BE2C (cell line): ENCODE measurements at regions not wholly inside any gene's neighbourhood (a gene's known extent, or its start where the extent isn't known, plus 50 kb on each side); places are given as distances from the start of the nearest gene placed in this dataset.

ENCODE experiments used
- DNase-seq: peaks from one replicate; pipeline ENCODE4 v3.0.0-alpha.2; 2020
- H3K27me3 ChIP-seq: fragments of 250-450 bp; sonication (Bioruptor Pico); 2 replicates; pipeline ENCODE4 v1.5.1; 2020; ENCODE audit warnings: mild to moderate bottlenecking
- H3K36me3 ChIP-seq: fragments of 250-450 bp; sonication (Bioruptor Pico); 2 replicates; pipeline ENCODE4 v1.5.1; 2020; ENCODE audit warnings: mild to moderate bottlenecking
- H3K4me1 ChIP-seq: fragments of 250-450 bp; sonication (Bioruptor Pico); 2 replicates; pipeline ENCODE4 v1.5.1; 2020
- H3K4me3 ChIP-seq: 2 replicates; pipeline ENCODE4 v1.5.1; 2011; ENCODE audit warnings: low read depth, low read length
- H3K9me3 ChIP-seq: fragments of 250-450 bp; sonication (Bioruptor Pico); 2 replicates; pipeline ENCODE4 v1.5.1; 2020
- CTCF ChIP-seq: IDR thresholded peaks from 2 replicates; pipeline ENCODE4 v1.5.1; 2012; ENCODE audit warnings: mild to moderate bottlenecking, low read depth, low read length

- DNase-seq = no peak
- no peaks in the 10 kb centered on the region for H3K9me3 ChIP-seq
- H3K36me3 ChIP-seq = no peaks in the 10 kb centered on the region
- no peak for TF ChIP-seq CTCF
- H3K27me3 ChIP-seq = no peaks in the 10 kb centered on the region
- peaks cover 7% of the 10 kb centered on the region; the same call in 1 of the 2 replicates for H3K4me1 ChIP-seq
- H3K4me3 ChIP-seq = no peak overlapping the region
Observed at GRCh38 chr3:144989807-144990206, 1018.2 kb downstream of the DIPK2A start.

- Histone ChIP-seq H3K9me3 (no peaks in the 10 kb centered on the region), H3K36me3 (no peaks in the 10 kb centered on the region), H3K27me3 (no peaks in the 10 kb centered on the region), H3K4me3 (no peak overlapping the region), H3K4me1 (no peaks in the 10 kb centered on the region)
- DNase-seq = no peak
- TF ChIP-seq CTCF = no peak
Observed at GRCh38 chr3:144995856-144996255, 1024.2 kb downstream of the DIPK2A start.

GRCh38 chr3:145005427-145005826, 1033.8 kb downstream of the DIPK2A start:
- H3K9me3 ChIP-seq = no peaks in the 10 kb centered on the region
- DNase-seq = no peak
- no peak overlapping the region for H3K4me3 ChIP-seq
- H3K27me3 ChIP-seq = no peaks in the 10 kb centered on the region
- no peaks in the 10 kb centered on the region for H3K36me3 ChIP-seq
- TF ChIP-seq CTCF = no peak
- H3K4me1 ChIP-seq = 0 out of 2 replicates have a peak, but pooled peaks cover 4% of the 10 kb centered on the region

- no peaks in the 10 kb centered on the region for H3K36me3 ChIP-seq
- H3K4me1 ChIP-seq = 0 out of 2 replicates have a peak, but pooled peaks cover 4% of the 10 kb centered on the region
- no peaks in the 10 kb centered on the region for H3K9me3 ChIP-seq
- no peak for TF ChIP-seq CTCF
- H3K4me3 ChIP-seq = no peak overlapping the region
- no peaks in the 10 kb centered on the region for H3K27me3 ChIP-seq
- DNase-seq = no peak
Observed at GRCh38 chr3:145006271-145006670, 1034.6 kb downstream of the DIPK2A start.

GRCh38 chr3:145013931-145014330, 1042.3 kb downstream of the DIPK2A start:
- Histone ChIP-seq H3K4me1 (no peaks in the 10 kb centered on the region), H3K4me3 (no peak overlapping the region), H3K27me3 (no peaks in the 10 kb centered on the region), H3K9me3 (no peaks in the 10 kb centered on the region), H3K36me3 (no peaks in the 10 kb centered on the region)
- no peak for TF ChIP-seq CTCF
- no peak for DNase-seq

- Histone ChIP-seq H3K9me3 (no peaks in the 10 kb centered on the region), H3K36me3 (no peaks in the 10 kb centered on the region), H3K4me1 (no peaks in the 10 kb centered on the region), H3K4me3 (no peak overlapping the region), H3K27me3 (no peaks in the 10 kb centered on the region)
- no peak for TF ChIP-seq CTCF
- DNase-seq = no peak
Observed at GRCh38 chr3:145015253-145015652, 1043.6 kb downstream of the DIPK2A start.
